OCI-LY7 (cell line): ENCODE measurements at regions not wholly inside any gene's neighbourhood (a gene's known extent, or its start where the extent isn't known, plus 50 kb on each side); places are given as distances from the start of the nearest gene placed in this dataset.

Source experiments
- EZH2phosphoT487 ChIP-seq: fragments of 200-600 bp; sonication (generic); IDR thresholded peaks from 2 replicates; pipeline ENCODE4 v1.6.1; 2018; ENCODE audit warnings: low read depth, borderline replicate concordance, mild to moderate bottlenecking, mixed run types, antibody characterized with exemption, low read length, moderate library complexity, mixed read lengths
- TF ChIP-seq, protein P1 (sequence below): fragments of 200-600 bp; sonication (generic); conservative IDR thresholded peaks from 2 replicates; pipeline ENCODE4 v1.5.1; 2014; ENCODE audit warnings: mild to moderate bottlenecking, antibody characterized with exemption, low read length, moderate library complexity, mixed read lengths

DNA sequence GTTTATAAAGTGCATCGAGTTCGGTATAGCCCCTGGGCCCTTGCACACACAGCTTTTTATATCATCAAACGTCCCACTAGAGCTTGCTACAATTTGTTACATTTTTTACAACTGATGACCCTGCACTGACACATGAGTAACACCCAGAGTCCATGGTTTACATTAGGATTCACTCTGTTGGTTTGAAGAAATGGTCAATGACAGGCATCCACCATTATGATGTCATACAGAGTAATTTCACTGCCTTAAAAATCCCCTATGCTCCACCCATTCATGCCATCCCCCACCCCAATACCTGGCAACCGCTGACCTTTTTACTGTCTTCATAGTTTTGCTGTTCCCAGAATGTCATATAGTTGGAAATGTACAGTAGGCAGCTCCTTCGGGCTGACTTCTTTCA, 130.2 kb downstream of the MED10 start:
- TF ChIP-seq, protein P1, sequence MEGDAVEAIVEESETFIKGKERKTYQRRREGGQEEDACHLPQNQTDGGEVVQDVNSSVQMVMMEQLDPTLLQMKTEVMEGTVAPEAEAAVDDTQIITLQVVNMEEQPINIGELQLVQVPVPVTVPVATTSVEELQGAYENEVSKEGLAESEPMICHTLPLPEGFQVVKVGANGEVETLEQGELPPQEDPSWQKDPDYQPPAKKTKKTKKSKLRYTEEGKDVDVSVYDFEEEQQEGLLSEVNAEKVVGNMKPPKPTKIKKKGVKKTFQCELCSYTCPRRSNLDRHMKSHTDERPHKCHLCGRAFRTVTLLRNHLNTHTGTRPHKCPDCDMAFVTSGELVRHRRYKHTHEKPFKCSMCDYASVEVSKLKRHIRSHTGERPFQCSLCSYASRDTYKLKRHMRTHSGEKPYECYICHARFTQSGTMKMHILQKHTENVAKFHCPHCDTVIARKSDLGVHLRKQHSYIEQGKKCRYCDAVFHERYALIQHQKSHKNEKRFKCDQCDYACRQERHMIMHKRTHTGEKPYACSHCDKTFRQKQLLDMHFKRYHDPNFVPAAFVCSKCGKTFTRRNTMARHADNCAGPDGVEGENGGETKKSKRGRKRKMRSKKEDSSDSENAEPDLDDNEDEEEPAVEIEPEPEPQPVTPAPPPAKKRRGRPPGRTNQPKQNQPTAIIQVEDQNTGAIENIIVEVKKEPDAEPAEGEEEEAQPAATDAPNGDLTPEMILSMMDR, result no peak
- no peak for TF ChIP-seq EZH2phosphoT487
